Hematopoietic multipotent progenitor cell (in vitro differentiated cells): ENCODE measurements at regions not wholly inside any gene's neighbourhood (a gene's known extent, or its start where the extent isn't known, plus 50 kb on each side); places are given as distances from the start of the nearest gene placed in this dataset.
"Not testable (repeated sequence)": the region's sequence is repeated elsewhere in the genome, so short reads cannot be mapped to it uniquely, and the experiment has no call there.

Source experiments
- DNase-seq, 3 donors: peaks; one replicate each; pipeline ENCODE4 v3.0.0-alpha.2; 2011 to 2015; ENCODE audit warnings: low read depth in 2 of 3, low spot score in 2 of 3

DNA sequence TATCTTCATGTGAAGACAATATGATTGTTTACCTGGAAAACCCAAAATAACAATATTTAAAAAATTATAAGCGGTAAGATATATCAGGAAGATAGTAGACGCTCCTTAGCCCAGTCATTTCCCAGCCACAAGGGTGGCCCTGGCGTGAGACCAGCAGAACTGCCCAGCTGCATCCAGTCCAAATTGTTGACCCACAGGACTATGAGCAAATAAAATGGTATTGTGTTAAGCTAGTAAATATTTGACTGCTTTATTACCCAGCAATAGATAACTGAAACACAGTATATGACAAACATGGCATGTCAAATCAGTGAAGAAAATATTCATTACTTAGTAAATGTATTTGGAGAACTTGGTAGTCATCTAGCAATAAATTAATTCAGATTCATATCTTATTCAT is 294.3 kb upstream of the SPAG17 start:
- no peak for DNase-seq

DNA sequence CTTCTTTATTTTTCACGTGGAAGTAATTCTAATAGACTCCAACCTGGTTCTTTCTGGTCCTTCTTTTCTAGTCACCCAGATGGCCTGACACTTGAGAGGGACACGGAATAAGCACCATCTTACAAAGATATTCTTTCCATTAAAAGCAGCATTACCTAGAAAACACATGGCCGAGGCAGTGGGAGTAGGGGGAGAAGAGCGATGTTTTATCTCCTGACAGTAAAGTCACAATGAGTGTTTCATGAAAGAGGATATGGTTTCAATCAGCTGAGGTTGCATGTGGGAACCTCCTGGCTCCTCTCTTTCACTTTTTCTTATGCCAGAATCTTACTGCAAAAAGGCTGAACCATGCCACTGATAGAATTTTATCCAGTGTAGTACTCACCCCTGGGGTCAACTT is 288.8 kb upstream of the SPAG17 start:
- no peak for DNase-seq

DNA sequence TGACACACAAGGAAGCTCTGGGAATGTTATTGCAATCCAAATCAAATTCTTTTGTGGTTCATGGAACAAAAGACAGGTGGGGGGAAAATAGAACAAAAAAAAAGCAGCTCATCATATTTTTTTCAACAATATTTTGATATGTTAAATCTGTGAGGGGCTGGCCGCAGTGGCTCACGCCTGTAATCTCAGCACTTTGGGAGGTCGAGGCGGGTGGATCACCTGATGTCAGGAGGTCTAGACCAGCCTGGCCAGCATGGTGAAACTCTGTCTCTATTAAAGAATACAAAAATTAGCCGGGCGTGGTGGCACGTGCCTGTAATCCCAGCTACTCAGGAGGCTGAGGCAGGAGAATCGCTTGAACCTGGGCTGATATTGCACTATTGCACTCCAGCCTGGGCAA is 279.4 kb upstream of the SPAG17 start:
- DNase-seq = not testable (repeated sequence)

DNA sequence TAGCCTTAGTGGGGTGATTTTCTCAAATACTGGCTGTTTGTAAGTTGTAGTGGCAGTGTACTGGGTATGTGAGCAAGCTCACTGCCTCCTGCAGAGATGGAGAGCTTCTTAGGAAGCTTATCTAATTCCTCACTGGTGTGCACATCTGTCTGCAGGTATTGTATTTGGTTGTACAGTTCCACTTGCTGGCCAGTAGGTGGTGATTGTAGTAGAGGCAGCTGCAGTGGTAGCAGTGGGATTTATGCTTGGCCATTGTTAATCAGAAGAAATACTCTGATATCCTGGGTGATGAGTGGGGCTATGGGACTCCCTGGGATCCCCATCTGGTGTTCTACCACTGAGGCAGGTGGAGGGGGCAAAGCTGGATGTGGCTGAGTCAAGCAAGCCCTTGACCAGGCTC is 276.1 kb upstream of the SPAG17 start:
- DNase-seq = no peak

DNA sequence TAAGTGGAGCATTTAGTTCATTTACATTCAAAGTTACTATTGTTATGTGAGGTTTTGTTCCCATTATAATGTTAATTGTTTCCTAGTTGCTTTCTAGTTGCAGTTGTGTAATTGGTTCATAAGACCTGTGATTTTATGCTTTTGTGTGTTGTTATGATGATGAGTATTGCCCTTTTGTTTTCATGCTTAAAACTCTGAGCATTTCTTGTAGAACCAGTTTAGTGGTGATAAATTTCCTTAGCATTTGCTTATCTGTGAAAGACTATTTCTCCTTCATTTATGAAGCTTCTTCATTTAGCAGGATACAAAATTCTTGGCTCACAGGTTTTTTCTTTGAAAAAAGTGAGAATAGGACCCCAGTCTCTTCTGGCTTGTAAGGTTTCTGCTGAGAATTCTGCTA is 274.8 kb upstream of the SPAG17 start:
- no peak for DNase-seq

DNA sequence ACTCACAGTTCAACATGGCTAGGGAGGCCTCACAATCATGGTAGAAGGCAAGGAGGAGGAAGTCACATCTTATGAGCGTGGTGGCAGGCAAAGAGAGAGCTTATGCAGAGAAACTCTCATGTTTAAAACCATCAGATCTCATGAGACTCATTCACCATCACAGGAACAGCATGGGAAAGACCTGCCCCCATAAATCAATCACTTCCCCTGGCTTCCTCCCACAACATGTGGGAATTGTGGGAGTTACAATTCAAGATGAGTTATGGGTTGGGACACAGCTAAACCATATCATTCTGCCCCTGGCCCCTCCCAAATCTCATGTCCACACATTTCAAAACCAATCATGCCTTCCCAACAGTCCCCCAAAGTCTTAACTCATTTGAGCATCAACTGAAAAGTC is 268.8 kb upstream of the SPAG17 start:
- DNase-seq = not testable (repeated sequence)

DNA sequence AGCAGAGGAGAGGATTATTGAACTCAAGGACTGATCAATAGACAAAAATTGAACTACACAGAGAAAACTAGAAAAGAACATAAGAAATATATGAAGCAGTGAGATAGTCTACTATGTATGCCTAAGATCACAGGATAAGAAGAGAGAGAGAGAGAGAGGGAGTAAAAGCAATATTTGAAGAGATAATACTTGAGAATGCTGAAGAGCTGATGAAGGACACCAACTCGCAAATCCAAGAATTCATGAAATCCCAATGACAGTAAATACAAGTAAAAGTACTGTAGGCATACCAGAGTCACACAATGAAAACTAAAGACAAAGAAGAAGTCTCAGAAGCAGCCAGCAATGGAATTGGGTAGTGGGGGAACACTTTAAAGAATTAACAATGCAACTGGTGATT is 260.1 kb upstream of the SPAG17 start:
- no peak for DNase-seq

DNA sequence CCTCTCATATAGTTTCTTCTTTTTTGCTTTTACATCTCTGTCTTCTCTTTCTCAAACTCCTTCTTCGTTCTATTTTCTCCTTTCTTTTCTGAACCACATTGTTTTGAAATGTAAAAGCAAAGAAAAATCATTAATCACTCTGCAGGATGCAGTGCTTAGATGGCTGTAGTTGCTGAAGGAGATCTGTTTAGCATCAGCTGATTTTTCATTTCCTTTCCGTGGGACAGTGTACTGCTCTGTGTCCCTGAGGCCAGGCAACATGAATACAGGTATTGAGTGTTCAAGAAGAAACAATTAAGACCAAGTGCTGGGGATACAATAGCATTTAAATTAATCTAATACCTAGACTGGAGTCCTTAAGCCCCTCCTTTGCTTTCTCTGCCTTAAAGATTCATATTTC is 257.2 kb upstream of the SPAG17 start:
- DNase-seq = no peak

DNA sequence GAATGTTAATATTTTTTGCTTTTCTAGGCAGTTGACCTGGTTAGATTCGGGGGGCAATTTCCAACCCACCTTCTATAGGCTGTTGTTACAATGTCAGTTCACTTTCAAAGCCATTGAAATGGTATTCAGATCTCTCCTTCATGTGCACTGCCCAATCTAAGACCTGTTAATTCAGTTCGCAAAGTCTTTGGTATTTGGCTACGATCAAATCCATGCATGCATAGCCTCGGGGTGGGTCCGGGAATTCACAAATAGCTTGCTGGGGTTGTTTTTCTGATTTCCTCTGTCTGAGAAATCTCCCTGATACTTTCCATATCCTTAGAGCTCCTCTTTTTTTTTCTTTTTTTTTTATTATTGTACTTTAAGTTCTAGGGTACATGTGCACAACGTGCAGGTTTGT is 252.6 kb upstream of the SPAG17 start:
- no peak for DNase-seq

DNA sequence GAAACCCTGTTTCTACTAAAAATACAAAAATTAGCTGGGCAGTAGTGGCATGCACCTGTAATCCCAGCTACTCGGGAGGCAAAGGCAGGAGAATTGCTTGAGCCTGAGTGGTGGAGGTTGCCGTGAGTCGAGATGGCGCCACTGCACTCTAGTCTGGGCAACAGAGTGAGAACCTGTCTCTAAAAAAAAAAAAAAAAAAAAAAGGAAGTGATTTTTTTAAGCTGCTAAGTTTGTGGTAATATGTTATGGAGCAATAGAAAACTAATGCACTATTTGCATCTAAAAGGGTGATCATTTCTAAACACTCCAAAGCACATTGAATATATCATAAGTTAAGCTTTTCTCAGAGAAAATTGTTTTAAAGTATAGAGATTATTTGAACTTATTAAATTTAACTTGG is 244.8 kb upstream of the SPAG17 start:
- DNase-seq = no peak

DNA sequence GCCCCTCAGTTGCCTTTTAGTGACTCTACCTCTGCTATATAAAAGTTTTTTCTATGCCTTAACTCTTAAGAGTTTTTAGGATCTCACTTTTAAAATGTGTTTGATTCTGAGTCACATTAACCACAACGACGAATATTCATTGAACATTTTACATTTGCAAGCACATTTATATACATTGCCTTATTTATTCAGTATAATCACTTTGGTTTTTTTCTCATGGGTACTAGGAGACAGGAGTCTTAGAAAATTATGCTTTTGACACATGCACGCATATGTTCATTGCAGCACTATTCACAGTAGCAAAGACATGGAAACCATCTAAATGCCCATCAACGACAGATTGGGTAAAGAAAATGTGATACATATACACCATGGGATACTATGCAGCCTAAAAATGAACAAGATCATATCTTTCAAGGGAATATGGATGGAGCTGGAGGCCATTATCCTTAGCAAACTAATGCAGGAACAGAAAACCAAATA is 236.9 kb upstream of the SPAG17 start:
- DNase-seq = no peak

DNA sequence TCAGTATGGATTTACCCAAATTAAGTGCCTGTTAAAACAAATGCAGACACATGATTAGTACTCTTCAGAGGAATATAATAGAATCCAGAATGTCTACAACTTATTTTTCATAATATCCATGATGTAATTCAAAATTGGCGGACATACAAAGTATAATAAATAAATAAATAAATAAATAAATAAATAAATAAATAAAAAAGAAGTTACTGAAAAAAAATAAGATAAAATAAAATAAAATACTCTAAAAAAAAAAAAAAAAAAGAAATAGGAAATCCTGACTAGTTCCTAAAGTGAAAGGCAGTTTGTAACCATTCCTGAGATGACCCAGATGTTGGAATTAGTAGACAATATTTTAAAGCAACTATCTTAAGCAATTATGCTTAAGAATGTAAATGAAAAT is 219.0 kb upstream of the SPAG17 start:
- DNase-seq = no peak

DNA sequence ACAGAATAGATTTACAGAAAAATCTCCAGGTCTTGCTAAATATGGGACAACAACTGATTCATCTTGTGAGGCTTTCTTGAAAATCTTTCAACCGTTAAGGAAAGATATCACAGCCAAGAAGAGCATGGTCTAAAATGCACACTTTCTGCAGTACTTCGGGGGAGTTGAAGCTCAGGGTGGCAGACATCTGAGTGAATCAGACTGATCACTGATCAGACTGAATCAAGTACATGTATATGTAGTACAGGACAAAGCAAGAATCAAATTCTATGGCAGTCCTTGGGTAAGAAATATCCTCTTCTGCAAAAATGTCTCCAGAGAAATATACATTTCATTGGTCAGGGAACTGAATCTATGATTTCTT is 212.4 kb upstream of the SPAG17 start:
- DNase-seq = no peak

DNA sequence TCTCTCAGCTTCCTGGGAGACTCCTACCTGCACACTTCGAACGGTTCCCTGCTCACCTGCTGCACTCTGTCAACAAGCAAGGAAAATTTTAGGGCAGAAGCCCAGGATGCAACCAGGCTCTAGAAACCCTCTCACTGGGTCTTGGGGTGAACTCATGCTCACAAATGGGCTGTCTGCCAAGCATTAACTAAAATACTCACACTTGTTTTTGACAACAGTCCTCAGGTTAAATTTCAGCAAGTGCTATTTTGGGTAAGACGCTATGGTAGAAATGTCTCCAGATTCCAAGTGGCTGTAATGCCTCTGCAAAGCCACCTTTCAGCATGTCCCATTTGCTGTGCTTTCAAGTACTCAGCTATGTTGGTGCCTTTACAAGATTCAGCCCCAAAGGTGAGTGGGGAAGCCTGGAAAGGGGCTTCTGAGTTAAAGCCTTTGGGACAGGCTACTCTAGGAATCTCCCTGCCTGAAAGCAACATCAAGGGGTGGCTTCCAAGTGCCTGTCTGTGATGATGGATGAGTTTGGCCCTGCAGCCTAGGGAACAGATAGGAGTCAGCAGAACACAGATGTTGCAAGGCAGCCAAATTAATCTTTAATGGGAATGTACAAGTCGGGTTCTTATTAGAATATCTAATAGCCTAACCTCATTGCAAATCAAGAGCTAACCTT is 211.9 kb upstream of the SPAG17 start:
- DNase-seq = no peak

DNA sequence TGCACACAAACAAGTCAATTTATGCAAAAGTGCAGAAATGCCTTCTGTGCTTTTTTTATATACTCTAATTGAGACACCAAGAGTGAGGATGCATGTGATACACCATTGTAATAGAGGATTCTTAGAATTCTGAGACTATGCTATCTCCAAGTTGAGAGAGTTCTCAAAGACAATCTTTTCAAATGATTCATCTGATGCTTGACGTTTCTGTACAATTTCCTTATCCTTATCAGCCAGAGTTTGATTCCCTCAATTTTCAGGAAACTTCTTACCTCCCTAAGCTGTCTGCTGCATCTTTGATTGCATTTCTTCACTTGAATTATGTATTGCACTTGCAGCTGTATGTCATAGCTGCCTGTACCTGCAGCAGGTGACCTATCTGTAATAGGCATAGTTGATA is 211.3 kb upstream of the SPAG17 start:
- no peak for DNase-seq

DNA sequence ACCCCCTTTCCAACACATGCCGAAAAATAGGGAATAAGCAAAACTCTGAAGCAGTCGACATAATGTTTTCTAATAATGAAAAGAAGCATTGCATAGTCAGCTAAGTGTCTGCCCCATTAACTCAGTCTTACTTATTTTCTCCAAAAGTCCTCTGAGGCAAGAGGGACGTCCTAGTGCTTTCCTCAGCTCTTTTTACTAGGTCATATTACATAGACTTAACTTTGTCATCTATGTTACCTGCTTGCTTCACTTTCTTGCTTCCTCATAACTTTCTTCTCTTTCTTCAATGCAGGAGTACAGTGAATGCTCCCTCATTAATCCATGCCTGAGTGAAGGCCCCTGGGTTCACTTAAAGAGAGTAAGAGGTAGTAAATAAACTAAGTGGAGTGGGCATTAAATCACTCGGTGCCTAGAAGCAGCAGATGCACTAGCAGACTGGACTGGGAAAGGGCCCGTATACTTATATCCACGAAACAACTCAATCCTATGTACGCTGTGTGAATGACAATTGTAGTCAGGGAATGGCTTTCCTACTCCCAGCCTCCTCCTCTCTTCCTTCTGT is 210.5 kb upstream of the SPAG17 start:
- DNase-seq = no peak

DNA sequence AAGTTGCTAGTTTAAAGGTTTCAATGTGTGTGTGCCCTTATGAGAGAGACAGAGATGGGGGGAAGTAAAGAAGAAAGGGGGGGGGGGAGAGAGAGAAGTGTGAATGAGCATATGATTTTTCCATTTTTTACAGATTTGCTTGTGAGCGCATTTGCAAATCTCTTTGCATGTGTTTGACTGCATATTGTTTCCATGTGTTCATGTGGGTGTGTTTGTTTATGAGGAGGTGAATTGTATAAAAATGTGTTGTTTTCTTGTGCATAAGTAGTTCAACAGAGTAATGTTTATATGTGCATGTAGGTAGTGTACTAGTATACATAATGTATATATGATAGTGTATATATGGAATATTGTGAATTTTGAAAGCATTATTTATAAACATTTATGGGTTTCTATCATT is 205.9 kb upstream of the SPAG17 start:
- DNase-seq = no peak

DNA sequence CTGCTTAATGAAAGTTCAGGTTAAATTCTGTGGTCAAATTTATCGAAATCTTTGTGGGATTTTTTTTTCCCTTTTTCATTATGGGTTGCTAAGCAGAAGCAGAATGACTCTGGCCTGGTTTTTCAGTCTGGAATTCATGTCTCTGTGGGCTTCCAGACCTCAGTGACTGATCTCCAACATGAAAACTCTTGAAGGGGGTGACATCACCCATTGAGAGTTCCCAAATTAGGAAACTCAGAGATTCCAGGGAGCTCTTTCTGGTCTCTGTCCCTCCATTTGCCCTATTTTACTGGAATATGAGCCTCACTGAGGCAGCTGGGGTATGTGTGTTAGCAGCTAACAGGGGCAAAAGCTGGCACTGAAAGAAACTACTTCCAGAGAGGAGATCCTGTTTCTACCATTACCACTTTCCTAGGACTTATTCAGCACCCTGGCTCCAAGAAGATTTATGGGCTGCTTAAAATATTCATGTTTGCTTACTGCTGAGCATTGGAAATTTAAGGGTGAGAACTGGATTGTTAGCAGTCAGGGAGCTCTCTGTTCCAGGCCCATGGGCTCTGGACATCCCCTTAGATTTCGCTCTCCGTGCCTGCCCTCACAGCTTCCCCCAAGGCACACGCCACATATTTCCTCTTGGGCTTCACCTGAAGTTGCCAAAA is 203.4 kb upstream of the SPAG17 start:
- DNase-seq = no peak

DNA sequence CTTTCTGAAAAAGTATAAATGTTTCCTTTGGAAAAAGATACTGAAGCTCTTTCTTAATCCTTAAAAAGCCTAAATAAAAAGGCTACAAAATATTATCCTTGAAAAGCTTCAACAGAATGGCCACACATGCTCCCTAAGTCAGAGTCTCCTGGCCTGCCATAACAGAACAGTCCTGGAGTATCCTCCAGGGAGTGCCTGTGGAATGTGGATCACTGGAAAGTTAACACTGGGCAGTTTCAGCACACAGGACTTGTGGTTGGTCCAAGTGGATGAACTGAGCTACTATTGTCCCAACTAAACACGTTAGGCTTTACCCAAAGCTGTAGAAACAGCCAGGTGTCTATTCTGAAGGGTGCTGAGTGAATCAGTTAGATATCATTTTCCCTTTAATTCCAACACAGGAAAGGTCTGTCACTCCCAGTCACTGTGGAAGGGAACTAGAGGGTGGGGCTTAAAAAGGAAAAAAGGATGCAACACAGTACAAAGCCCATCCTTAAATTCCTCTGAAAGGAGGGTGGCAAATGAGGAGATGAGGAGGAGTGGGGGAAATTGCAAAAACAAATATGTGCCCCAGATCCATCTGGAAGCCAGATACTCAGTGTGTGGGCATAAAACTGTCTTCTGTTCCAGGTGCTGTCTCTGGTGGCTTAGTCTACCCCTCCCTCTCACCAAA is 196.3 kb upstream of the SPAG17 start:
- no peak for DNase-seq

DNA sequence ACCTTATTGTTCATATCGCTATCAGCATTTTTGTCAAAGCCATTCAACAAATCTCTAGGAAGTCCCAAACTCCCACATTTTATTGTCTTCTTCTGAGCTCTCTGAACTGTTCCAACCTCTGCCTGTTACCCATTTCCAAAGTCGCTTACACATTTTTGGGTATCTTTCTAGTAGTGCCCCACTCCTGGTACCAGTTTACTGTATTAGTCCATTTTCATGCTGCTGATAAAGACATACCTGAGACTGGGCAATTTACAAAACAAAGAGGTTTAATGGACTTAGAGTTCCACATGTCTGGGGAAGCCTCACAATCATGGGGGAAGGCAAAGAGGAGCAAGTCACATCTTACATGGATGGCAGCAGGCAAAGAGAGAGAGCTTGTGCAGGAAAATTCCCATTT is 192.2 kb upstream of the SPAG17 start:
- DNase-seq = not testable (repeated sequence)

DNA sequence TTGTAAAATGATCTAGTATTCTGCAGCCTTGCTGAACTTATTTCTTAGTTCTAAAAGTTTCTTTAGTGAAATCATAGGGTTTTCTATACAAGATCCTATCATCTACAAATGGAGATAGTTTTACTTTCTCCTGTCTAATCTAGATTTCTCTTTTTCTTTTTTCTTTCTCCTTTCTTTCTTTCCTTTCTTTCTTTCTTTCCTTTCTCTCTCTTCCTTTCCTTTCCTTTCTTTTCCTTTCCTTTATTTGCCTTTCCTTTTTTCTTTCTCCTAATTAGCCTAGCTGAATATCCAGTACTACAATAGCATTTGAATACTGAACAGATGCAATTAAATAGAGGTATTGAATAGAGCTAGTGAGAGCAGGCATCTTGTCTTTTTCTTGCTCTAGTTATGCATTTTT is 186.6 kb upstream of the SPAG17 start:
- DNase-seq = no peak

DNA sequence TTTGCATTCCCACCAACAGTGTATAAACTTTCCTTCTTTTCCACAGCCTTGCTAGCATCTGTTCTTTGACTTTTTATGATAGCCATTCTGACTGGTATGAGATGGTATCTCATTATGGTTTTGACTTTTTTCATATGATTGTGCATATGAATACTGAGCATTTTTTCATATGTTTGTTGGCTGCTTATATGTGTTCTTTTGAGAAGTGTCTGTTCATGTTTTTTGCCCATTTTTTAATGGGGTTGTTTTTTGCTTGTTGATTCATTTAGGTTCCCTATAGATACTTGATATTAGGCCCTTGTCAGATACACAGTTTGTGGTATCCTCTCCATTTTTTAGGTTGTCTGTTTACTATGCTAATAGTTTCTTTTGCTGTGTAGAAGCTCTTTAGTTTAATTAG is 185.8 kb upstream of the SPAG17 start:
- DNase-seq = no peak
